ENCODE measurements at regions not wholly inside any gene's neighbourhood (a gene's known extent, or its start where the extent isn't known, plus 50 kb on each side); places are given as distances from the start of the nearest gene placed in this dataset.
A peak's percentile ranks its signal among the peaks of the same experiment; 100 is the strongest.

DNA sequence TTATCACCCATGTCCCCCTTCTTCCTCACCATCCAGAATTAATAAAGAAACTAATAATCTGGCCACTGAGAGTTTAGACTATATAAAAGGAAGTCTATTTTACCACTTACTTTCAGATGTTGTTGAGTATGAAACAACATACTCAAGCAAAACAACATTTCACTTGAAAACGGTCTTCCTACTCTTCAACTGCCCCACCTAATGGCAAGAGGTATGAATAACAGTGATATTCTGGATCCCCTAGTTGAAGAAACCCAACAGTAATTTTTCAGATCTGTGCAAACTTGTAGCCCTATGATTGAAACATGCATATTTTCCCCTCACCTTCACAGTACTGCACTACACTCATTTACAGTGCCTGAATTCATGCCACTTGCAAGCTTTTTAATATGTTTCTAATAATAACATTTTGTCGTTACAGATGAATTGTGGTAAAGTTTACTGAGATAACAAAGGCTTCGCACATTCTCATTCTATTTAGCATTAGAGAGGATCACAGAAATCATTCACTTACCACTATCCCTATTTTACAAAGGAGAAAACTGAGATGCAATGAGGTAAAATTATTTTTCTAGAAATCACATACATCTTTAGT, 267.9 kb upstream of the PDE4D start:
- TF ChIP-seq, protein P1, sequence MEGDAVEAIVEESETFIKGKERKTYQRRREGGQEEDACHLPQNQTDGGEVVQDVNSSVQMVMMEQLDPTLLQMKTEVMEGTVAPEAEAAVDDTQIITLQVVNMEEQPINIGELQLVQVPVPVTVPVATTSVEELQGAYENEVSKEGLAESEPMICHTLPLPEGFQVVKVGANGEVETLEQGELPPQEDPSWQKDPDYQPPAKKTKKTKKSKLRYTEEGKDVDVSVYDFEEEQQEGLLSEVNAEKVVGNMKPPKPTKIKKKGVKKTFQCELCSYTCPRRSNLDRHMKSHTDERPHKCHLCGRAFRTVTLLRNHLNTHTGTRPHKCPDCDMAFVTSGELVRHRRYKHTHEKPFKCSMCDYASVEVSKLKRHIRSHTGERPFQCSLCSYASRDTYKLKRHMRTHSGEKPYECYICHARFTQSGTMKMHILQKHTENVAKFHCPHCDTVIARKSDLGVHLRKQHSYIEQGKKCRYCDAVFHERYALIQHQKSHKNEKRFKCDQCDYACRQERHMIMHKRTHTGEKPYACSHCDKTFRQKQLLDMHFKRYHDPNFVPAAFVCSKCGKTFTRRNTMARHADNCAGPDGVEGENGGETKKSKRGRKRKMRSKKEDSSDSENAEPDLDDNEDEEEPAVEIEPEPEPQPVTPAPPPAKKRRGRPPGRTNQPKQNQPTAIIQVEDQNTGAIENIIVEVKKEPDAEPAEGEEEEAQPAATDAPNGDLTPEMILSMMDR (IDR thresholded peaks at IDR 0.05), result peak; percentile 11 to 13
- no peak for DNase-seq
- intact Hi-C loops (cut with DNase I; ENCODE audit: low total_unique reads), result no loop called here

DNA sequence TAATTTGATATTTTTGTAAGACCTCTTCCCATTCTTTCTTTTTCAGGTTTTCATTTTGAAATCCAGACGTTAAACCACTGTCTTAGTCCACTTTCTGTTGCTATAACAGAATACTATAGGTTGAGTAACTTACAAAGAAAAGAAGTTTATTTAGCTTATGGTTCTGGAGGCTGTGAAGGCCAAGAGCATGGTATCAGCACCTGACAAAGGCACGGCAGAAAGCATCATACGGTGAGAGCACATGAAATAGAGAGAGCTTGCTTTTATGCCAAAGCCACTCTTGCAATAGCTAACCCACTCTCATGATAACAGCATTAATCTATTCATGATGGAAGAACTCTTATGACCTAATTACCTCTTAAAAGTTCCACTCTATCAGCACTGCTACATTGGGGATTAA, 255.6 kb upstream of the PDE4D start:
- intact Hi-C loops (cut with DNase I; ENCODE audit: low total_unique reads), result loop anchor here (10.0 kb wide), 1 partner anchor 74 kb away; no protein-coding TSS in a partner anchor
- TF ChIP-seq, protein P1 (IDR thresholded peaks at IDR 0.05), result no peak
- Histone ChIP-seq H3K36me3 (no peaks in the 10 kb centered on the region), H3K9me3 (peaks cover 0 to 8% (median 0%) of the 10 kb centered on the region in 3 donors), H3K27ac (no peak overlapping the region), H3K27me3 (no peaks in the 10 kb centered on the region), H3K4me1 (peaks cover 0 to 3% (median 0%) of the 10 kb centered on the region in 4 donors), H3K4me3 (no peak overlapping the region)
- DNase-seq, result no peak

More for the DNA sequence above, 267.9 kb upstream of the PDE4D start:
- no peak overlapping the region for H3K27ac ChIP-seq
- H3K4me1 ChIP-seq, result peaks cover 0 to 8% (median 0%) of the 10 kb centered on the region in 4 donors
- H3K9me3 ChIP-seq, result no peaks in the 10 kb centered on the region
- H3K36me3 ChIP-seq, result no peaks in the 10 kb centered on the region
- no peaks in the 10 kb centered on the region for H3K27me3 ChIP-seq
- H3K4me3 ChIP-seq, result no peak overlapping the region

DNA sequence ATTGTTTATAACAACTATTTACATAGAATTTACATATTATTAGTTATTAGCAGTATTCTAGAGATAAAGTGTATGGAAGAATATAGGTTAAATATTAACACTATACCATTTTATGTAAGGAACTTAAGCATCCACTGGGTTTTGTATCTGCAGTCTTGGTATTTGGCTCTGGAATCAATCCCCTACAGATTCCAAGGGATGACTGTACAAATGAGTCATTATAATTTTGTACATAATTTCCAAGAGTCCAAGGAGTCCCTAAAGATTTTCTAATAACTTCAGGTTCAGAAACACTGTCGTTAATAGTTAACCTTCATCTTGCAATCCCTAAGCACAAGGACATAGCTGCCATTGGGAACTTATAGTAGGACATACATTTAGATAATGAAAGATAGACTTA, 254.8 kb upstream of the PDE4D start:
- intact Hi-C loops (cut with DNase I; ENCODE audit: low total_unique reads), result loop anchor here (10.0 kb wide), 1 partner anchor 74 kb away; no protein-coding TSS in a partner anchor
- peaks cover 0 to 8% (median 0%) of the 10 kb centered on the region in 3 donors for H3K9me3 ChIP-seq

DNA sequence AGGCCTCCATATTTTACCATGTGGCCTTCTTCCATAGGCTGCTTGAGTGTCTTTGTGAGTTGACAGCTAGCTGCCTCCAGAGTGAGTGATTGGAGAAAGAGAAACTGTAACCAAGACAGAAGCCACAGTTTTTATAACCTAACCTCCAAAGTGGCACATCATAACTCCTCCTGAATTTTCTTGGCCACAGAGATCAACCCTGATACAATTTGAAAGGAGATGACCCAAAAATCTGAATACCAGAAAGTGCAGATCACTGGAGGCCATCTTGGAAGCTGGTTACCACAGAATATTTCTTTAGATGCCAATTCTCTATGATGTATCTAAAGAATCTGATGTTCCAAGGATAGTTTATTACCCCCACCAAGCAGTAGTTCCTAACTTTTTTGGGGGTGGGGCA, 254.3 kb upstream of the PDE4D start:
- no peaks in the 10 kb centered on the region for H3K4me1 ChIP-seq
- H3K36me3 ChIP-seq, result no peaks in the 10 kb centered on the region
- intact Hi-C loops (cut with DNase I; ENCODE audit: low total_unique reads), result loop anchor here (10.0 kb wide), 1 partner anchor 73 kb away; no protein-coding TSS in a partner anchor
- TF ChIP-seq, protein P1 (IDR thresholded peaks at IDR 0.05), result no peak
- no peak for DNase-seq
- H3K9me3 ChIP-seq, result peaks cover 0 to 8% (median 0%) of the 10 kb centered on the region in 3 donors
- H3K27ac ChIP-seq, result no peak overlapping the region
- H3K4me3 ChIP-seq, result no peak overlapping the region
- no peaks in the 10 kb centered on the region for H3K27me3 ChIP-seq

More for the DNA sequence above, 254.8 kb upstream of the PDE4D start:
- Histone ChIP-seq H3K27ac (no peak overlapping the region), H3K4me3 (no peak overlapping the region), H3K4me1 (peaks cover 0 to under 1% (median 0%) of the 10 kb centered on the region in 4 donors), H3K36me3 (no peaks in the 10 kb centered on the region), H3K27me3 (no peaks in the 10 kb centered on the region)
- DNase-seq, result no peak
- TF ChIP-seq, protein P1 (IDR thresholded peaks at IDR 0.05), result no peak

DNA sequence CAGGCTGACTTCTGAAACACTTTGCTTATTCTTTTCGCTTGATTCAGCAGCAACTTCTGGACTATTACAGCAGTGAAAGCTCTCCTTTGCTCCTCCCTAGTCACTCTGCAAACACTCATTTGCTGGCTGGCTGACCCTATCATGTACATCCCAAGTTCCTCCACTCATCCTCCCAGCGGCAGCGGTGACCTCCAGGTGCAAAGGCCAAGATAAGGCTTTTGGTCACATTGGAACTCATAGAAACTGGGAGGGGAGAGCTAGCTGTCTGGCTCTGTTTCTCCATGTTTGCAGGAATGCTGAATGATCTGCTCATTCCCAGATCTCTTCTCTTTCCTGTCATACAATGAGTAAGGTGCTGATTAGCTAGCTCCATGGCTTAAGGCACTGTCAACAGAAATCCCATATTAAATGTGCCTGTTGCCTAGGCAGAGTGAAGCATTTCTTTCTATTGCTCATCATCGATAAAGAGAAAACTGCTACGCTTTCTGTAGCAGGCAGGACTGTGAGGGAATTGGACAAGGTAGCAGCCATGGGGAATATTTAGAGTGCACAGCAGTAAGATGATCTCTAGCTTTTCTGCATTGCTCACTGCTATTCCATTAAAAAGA, 250.5 kb upstream of the PDE4D start:
- no peaks in the 10 kb centered on the region for H3K9me3 ChIP-seq
- TF ChIP-seq, protein P1 (IDR thresholded peaks at IDR 0.05), result no peak
- H3K27me3 ChIP-seq, result no peaks in the 10 kb centered on the region
- no peak for DNase-seq
- no peaks in the 10 kb centered on the region for H3K36me3 ChIP-seq
- H3K27ac ChIP-seq, result no peak overlapping the region
- peaks cover 0 to 4% (median 0%) of the 10 kb centered on the region in 4 donors for H3K4me1 ChIP-seq
- intact Hi-C loops (cut with DNase I; ENCODE audit: low total_unique reads), result loop anchor here (10.0 kb wide), 1 partner anchor 69 kb away; no protein-coding TSS in a partner anchor
- no peak overlapping the region for H3K4me3 ChIP-seq
